HepG2 (cell line): ENCODE measurements at regions not wholly inside any gene's neighbourhood (a gene's known extent, or its start where the extent isn't known, plus 50 kb on each side); places are given as distances from the start of the nearest gene placed in this dataset.

ENCODE experiments used
- ATAC-seq: fragments of 200-7000 bp; cut with Tn5 transposase; 3 replicates; pipeline ENCODE4 v1.9.1; 2020; ENCODE audit warnings: mild to moderate bottlenecking, moderate library complexity
- BruUV-seq: library from RNA; stranded (reverse); fragments of 400-500 nt; replicated peaks from 2 replicates; lab custom pipeline; 2021; lab: Mats Ljungman, UMichigan
- CTCF ChIA-PET: fragments of 300-600 bp; formaldehyde crosslinking; extraction: SDS; loops from one replicate; lab custom pipeline; 2021; ENCODE audit warnings: low total read pairs, inconsistent platforms, low intra/inter-chr PET ratio; lab: Yijun Ruan, JAX
- POLR2A ChIA-PET: fragments of 350-600 bp; sonication (Branson Sonifier 250); formaldehyde crosslinking; loops from one replicate; lab custom pipeline; 2020; ENCODE audit warnings: antibody characterized with exemption, inconsistent platforms; lab: Yijun Ruan, JAX
- DNase-seq: peaks from one replicate; pipeline ENCODE4 v3.0.0-alpha.2; 2015; ENCODE audit warnings: low spot score
- FAIRE-seq: peaks from 3 replicates; lab custom pipeline; 2011; peaks lifted over from hg19 to GRCh38; lab: Jason Lieb, UNC
- H2AFZ ChIP-seq: one replicate; pipeline ENCODE4 v1.6.1; 2011; ENCODE audit warnings: low read length, inconsistent platforms
- H3K27ac ChIP-seq: fragments of 300-600 bp; 3 replicates; pipeline ENCODE4 v1.8.0; 2011; ENCODE audit warnings: mixed run types, mild to moderate bottlenecking, mixed read lengths, low read length, inconsistent platforms; ENCODE audit not compliant: insufficient read depth; ENCODE audit errors: extremely low read length
- H3K27me3 ChIP-seq, 2 experiments: fragments of 200-600 bp in 1 of 2; 2 replicates in 1 of 2; 3 replicates in 1 of 2; pipeline versions ENCODE4 v1.6.0 to v1.8.0; 2011; ENCODE audit warnings: low read length in 2 of 2, mild to moderate bottlenecking in 2 of 2, moderate library complexity in 2 of 2, inconsistent platforms in 1 of 2; ENCODE audit not compliant: insufficient read depth in 2 of 2, control insufficient read depth in 1 of 2
- H3K36me3 ChIP-seq, 2 experiments: fragments of 200-600 bp in 1 of 2; replicated peaks in 1 of 2; 2 replicates in 1 of 2; 3 replicates in 1 of 2; pipeline versions ENCODE4 v1.5.1 to v1.8.0; 2011; ENCODE audit warnings: low read length in 2 of 2, inconsistent platforms in 1 of 2; ENCODE audit not compliant: insufficient read depth in 2 of 2, control insufficient read depth in 1 of 2
- H3K4me1 ChIP-seq: 2 replicates; pipeline ENCODE4 v1.5.1; 2012; ENCODE audit warnings: low read length, inconsistent platforms; ENCODE audit not compliant: insufficient read depth
- H3K4me2 ChIP-seq: 2 replicates; pipeline ENCODE4 v1.6.0; 2011; ENCODE audit warnings: low read depth, low read length, inconsistent platforms
- H3K4me3 ChIP-seq, 3 experiments: fragments of 200-600 bp in 1 of 3; sonication (generic), shearing (Covaris generic) in 1 of 3; replicated peaks in 1 of 3; 2 replicates each; pipeline ENCODE4 v1.5.1; 2011 to 2016; ENCODE audit warnings: low read length in 3 of 3, inconsistent platforms in 2 of 3, low read depth in 2 of 3, mild to moderate bottlenecking in 2 of 3, control low read depth in 1 of 3, mixed read lengths in 1 of 3; ENCODE audit not compliant: insufficient read depth in 1 of 3
- H3K79me2 ChIP-seq: one replicate; pipeline ENCODE4 v1.6.1; 2011; ENCODE audit warnings: low read length, inconsistent platforms; ENCODE audit not compliant: insufficient read depth
- H3K9ac ChIP-seq: 2 replicates; pipeline ENCODE4 v1.6.0; 2011; ENCODE audit warnings: mild to moderate bottlenecking, low read depth, low read length, inconsistent platforms; ENCODE audit not compliant: insufficient read depth
- H3K9me3 ChIP-seq: 2 replicates; pipeline ENCODE4 v1.5.1; 2012; ENCODE audit warnings: mild to moderate bottlenecking, low read length
- H4K20me1 ChIP-seq: 2 replicates; pipeline ENCODE4 v1.6.0; 2011; ENCODE audit warnings: inconsistent platforms, mild to moderate bottlenecking, low read length, moderate library complexity; ENCODE audit not compliant: insufficient read depth
- ATF7 ChIP-seq, 2 experiments: fragments of 450-650 bp in 1 of 2; sonication (generic) in 1 of 2; formaldehyde crosslinking in 1 of 2; IDR thresholded peaks; 2 replicates each; pipeline versions ENCODE4 v1.4.0 to v1.6.1; 2016 to 2020; ENCODE audit warnings: antibody characterized with exemption in 1 of 2, mild to moderate bottlenecking in 1 of 2, missing genetic modification reagents in 1 of 2
- GFI1 ChIP-seq: sonication (generic); formaldehyde crosslinking; IDR thresholded peaks from 2 replicates; pipeline ENCODE4 v1.5.0; 2020; ENCODE audit warnings: missing genetic modification reagents, mild to moderate bottlenecking, borderline replicate concordance
- NCOA2 ChIP-seq: sonication (generic); formaldehyde crosslinking; IDR thresholded peaks from 2 replicates; pipeline ENCODE4 v1.8.0; 2022; ENCODE audit warnings: inconsistent platforms
- NFE2 ChIP-seq: sonication (generic); formaldehyde crosslinking; IDR thresholded peaks from 2 replicates; pipeline ENCODE4 v1.4.0; 2020; ENCODE audit warnings: missing genetic modification reagents
- NFIB ChIP-seq: sonication (generic); formaldehyde crosslinking; IDR thresholded peaks from 2 replicates; pipeline ENCODE4 v1.9.0; 2021; ENCODE audit warnings: missing genetic modification reagents, mild to moderate bottlenecking, borderline replicate concordance
- PRMT3 ChIP-seq: sonication (generic); formaldehyde crosslinking; IDR thresholded peaks from 2 replicates; pipeline ENCODE4 v1.8.1; 2022; ENCODE audit warnings: low read depth, mild to moderate bottlenecking, moderate library complexity, missing genetic modification reagents, borderline replicate concordance
- RFX1 ChIP-seq: fragments of 450-650 bp; IDR thresholded peaks from 2 replicates; pipeline ENCODE4 v1.6.1; 2017
- SSRP1 ChIP-seq: IDR thresholded peaks from 2 replicates; pipeline ENCODE4 v1.6.1; 2016; ENCODE audit warnings: control low read depth
- TBP ChIP-seq: sonication (generic); formaldehyde crosslinking; IDR thresholded peaks from 2 replicates; pipeline ENCODE4 v1.5.0; 2020; ENCODE audit warnings: missing genetic modification reagents
- TCF7 ChIP-seq: sonication (generic); IDR thresholded peaks from 2 replicates; pipeline ENCODE4 v1.6.1; 2016; ENCODE audit warnings: antibody characterized with exemption, low read depth
- ZBTB1 ChIP-seq: sonication (generic); formaldehyde crosslinking; IDR thresholded peaks from 2 replicates; pipeline ENCODE4 v1.4.0; 2020; ENCODE audit warnings: missing genetic modification reagents, borderline replicate concordance
- ZIK1 ChIP-seq: sonication (generic); formaldehyde crosslinking; IDR thresholded peaks from 2 replicates; pipeline ENCODE4 v1.5.0; 2020; ENCODE audit warnings: mild to moderate bottlenecking, low read depth, missing genetic modification reagents, borderline replicate concordance
- ZNF180 ChIP-seq: sonication (generic); formaldehyde crosslinking; IDR thresholded peaks from 2 replicates; pipeline ENCODE4 v1.4.0; 2020; ENCODE audit warnings: low read depth, missing genetic modification reagents, borderline replicate concordance
- ZNF253 ChIP-seq: sonication (generic); formaldehyde crosslinking; IDR thresholded peaks from 2 replicates; pipeline ENCODE4 v1.8.0; 2022; ENCODE audit warnings: mild to moderate bottlenecking, missing genetic modification reagents, borderline replicate concordance
- ZNF260 ChIP-seq: sonication (generic); formaldehyde crosslinking; IDR thresholded peaks from 2 replicates; pipeline ENCODE4 v1.4.0; 2020; ENCODE audit warnings: missing genetic modification reagents, low read depth, mild to moderate bottlenecking, borderline replicate concordance
- ZNF296 ChIP-seq: sonication (generic); formaldehyde crosslinking; conservative IDR thresholded peaks from 2 replicates; pipeline ENCODE4 v1.5.0; 2020; ENCODE audit warnings: mild to moderate bottlenecking, missing genetic modification reagents
- ZNF34 ChIP-seq: sonication (generic); formaldehyde crosslinking; IDR thresholded peaks from 2 replicates; pipeline ENCODE4 v1.4.0; 2020; ENCODE audit warnings: mild to moderate bottlenecking, missing genetic modification reagents, borderline replicate concordance
- ZNF891 ChIP-seq: sonication (generic); formaldehyde crosslinking; IDR thresholded peaks from 2 replicates; pipeline ENCODE4 v1.5.0; 2020; ENCODE audit warnings: mild to moderate bottlenecking, missing genetic modification reagents
- WGBS: methylation state at CpG from one replicate; pipeline ENCODE4 v1.1.6; 2017; ENCODE audit warnings: low lambda C conversion rate; 5-methylcytosine and 5-hydroxymethylcytosine counted together
- in situ Hi-C: cut with HindIII; loops from 2 replicates; pipeline ENCODE4 v1.10.0; 2017; ENCODE audit warnings: low pct_unique_long_range_greater_than_20kb; ENCODE audit not compliant: extremely low pct_ligation_motif_present
- intact Hi-C: fragments of 100-400 bp; cut with micrococcal nuclease; formaldehyde crosslinking; loops from one replicate; pipeline ENCODE4 v1.10.0; 2022; ENCODE audit not compliant: unreplicated experiment
- TF ChIP-seq, protein P1 (sequence below): sonication (generic); formaldehyde crosslinking; IDR thresholded peaks from 2 replicates; pipeline ENCODE4 v1.5.1; 2020; ENCODE audit warnings: mild to moderate bottlenecking, missing genetic modification reagents, borderline replicate concordance
- TF ChIP-seq, protein P2 (sequence below): sonication (generic); formaldehyde crosslinking; IDR thresholded peaks from 2 replicates; pipeline ENCODE4 v1.5.1; 2020; ENCODE audit warnings: mild to moderate bottlenecking, missing genetic modification reagents, moderate library complexity

DNA sequence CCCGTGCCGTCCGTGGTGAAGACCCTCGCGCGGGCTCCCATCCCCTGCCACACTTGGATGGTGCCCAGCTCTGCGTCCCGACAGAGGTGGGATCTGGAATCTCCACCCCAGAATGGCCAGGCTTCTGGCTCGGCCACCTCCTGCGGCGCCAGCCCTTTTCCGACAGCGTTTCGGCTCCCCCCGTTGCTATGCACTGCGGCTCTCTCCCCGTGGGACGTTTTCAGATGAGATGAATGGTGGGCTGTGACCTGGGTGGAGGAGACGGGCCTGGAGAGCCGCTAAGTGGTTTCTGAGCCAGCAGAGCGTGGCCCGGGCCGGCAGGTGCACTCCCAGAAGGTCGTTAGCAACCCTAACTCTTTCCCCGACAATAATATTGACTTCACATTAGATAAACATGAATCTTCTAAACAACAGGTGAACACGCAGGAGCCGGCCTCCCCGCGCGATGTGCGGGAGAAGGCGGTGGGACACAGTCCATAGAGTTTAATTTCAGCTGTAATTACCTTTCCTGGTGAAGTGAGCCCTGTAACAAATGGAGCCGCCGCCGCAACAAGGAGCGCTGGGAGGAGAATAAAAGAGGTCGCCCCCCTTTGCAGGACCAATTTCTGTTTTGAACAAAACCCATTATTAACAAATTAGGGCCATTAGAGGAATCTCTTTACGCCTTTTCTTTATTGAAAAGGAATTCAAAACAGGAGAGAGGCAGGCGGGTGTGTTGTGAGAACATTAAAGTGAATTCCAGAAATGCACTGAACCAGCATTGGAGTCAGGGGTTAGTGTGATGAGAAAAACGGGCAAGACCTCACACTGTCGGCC, 294.3 kb upstream of the PFKP start (continued):
- TF ChIP-seq, protein P1, sequence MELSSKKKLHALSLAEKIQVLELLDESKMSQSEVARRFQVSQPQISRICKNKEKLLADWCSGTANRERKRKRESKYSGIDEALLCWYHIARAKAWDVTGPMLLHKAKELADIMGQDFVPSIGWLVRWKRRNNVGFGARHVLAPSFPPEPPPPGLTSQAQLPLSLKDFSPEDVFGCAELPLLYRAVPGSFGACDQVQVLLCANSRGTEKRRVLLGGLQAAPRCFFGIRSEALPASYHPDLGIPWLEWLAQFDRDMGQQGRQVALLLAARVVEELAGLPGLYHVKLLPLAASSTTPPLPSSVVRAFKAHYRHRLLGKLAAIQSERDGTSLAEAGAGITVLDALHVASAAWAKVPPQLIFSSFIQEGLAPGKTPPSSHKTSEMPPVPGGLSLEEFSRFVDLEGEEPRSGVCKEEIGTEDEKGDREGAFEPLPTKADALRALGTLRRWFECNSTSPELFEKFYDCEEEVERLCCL, result no peak
- no peak for TF ChIP-seq ZNF253 (CRISPR knock-in tag)
- TF ChIP-seq SSRP1 (CRISPR knock-in tag), result no peak
- TF ChIP-seq, protein P2, sequence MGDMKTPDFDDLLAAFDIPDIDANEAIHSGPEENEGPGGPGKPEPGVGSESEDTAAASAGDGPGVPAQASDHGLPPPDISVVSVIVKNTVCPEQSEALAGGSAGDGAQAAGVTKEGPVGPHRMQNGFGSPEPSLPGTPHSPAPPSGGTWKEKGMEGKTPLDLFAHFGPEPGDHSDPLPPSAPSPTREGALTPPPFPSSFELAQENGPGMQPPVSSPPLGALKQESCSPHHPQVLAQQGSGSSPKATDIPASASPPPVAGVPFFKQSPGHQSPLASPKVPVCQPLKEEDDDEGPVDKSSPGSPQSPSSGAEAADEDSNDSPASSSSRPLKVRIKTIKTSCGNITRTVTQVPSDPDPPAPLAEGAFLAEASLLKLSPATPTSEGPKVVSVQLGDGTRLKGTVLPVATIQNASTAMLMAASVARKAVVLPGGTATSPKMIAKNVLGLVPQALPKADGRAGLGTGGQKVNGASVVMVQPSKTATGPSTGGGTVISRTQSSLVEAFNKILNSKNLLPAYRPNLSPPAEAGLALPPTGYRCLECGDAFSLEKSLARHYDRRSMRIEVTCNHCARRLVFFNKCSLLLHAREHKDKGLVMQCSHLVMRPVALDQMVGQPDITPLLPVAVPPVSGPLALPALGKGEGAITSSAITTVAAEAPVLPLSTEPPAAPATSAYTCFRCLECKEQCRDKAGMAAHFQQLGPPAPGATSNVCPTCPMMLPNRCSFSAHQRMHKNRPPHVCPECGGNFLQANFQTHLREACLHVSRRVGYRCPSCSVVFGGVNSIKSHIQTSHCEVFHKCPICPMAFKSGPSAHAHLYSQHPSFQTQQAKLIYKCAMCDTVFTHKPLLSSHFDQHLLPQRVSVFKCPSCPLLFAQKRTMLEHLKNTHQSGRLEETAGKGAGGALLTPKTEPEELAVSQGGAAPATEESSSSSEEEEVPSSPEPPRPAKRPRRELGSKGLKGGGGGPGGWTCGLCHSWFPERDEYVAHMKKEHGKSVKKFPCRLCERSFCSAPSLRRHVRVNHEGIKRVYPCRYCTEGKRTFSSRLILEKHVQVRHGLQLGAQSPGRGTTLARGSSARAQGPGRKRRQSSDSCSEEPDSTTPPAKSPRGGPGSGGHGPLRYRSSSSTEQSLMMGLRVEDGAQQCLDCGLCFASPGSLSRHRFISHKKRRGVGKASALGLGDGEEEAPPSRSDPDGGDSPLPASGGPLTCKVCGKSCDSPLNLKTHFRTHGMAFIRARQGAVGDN (CRISPR knock-in tag), result no peak
- no peak for TF ChIP-seq PRMT3
- no peak for TF ChIP-seq NFE2

DNA sequence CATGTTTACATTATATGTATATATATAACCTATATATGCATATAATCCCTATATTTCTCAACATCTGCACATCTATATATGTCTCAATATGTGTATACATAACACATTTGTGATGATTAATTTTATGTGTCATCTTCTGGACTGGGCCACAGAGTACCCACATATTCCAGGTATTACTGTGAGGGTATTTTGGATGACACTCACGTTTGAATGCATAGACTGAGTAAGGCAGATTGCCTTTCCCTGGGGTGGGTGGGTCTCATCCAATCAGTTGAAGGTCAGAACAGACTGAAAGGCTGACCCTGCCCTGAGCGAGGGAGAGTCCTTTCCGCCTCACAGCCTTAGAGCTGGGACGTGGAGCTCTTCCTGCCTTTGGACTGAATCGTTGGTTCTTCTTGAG, 295.2 kb upstream of the PFKP start:
- H4K20me1 ChIP-seq, result no peaks in the 10 kb centered on the region
- H3K4me3 ChIP-seq, result no peak overlapping the region
- CTCF ChIA-PET, result no interaction called here
- WGBS, result 9% methylated on average over 4 of the region's 5 CpGs
- intact Hi-C loops, result no loop called here
- FAIRE-seq (no peak), DNase-seq (no peak), ATAC-seq (no peak)
- BruUV-seq, result no TSS peak
- H3K36me3 ChIP-seq, result no peaks in the 10 kb centered on the region
- in situ Hi-C loops, result no loop called here
- no peak overlapping the region for H3K27ac ChIP-seq
- H3K4me2 ChIP-seq, result no peak overlapping the region
- H2AFZ ChIP-seq, result no peak overlapping the region
- POLR2A ChIA-PET, result no interaction called here
- H3K27me3 ChIP-seq, result peaks cover 0 to 17% of the 10 kb centered on the region in 2 experiments; a peak in 3 of 5 replicates
- H3K79me2 ChIP-seq, result no peaks in the 10 kb centered on the region
- no peaks in the 10 kb centered on the region for H3K9me3 ChIP-seq
- no peak overlapping the region for H3K9ac ChIP-seq
- H3K4me1 ChIP-seq, result no peaks in the 10 kb centered on the region
- no peak for TF ChIP-seq ZIK1 (CRISPR knock-in tag)
- TF ChIP-seq GFI1 (CRISPR knock-in tag), result no peak
- TF ChIP-seq ZNF260 (CRISPR knock-in tag), result no peak
- TF ChIP-seq ZNF891 (CRISPR knock-in tag), result no peak
- no peak for TF ChIP-seq ZNF34 (CRISPR knock-in tag)
- no peak for TF ChIP-seq RFX1
- no peak for TF ChIP-seq TBP
- TF ChIP-seq TCF7, result no peak
- no peak for TF ChIP-seq ZNF180 (CRISPR knock-in tag)
- TF ChIP-seq NCOA2 (CRISPR knock-in tag), result no peak
- no peak for TF ChIP-seq ATF7 (IDR thresholded peaks at IDR 0.05)
- no peak for TF ChIP-seq ATF7 (CRISPR knock-in tag; IDR thresholded peaks at IDR 0.05)
- no peak for TF ChIP-seq ZNF296 (CRISPR knock-in tag)
- no peak for TF ChIP-seq ZBTB1 (CRISPR knock-in tag)
- TF ChIP-seq NFIB, result no peak
